ENCODE measurements at regions not wholly inside any gene's neighbourhood (a gene's known extent, or its start where the extent isn't known, plus 50 kb on each side); places are given as distances from the start of the nearest gene placed in this dataset.

GRCh38 chr18:57219964-57220363, 73.1 kb downstream of the BOD1L2 start:
- no peaks in the 10 kb centered on the region for H4K20me1 ChIP-seq (ENCODE audit: control insufficient read depth, insufficient read depth, low read length, poor library complexity, severe bottlenecking)
- TF ChIP-seq EZH2 (IDR thresholded peaks at IDR 0.05; ENCODE audit: borderline replicate concordance, insufficient read depth, low read depth, low read length, poor library complexity, severe bottlenecking): no peak
- TF ChIP-seq CTCF (IDR thresholded peaks at IDR 0.05): no peak
- Mint-ChIP-seq H3K4me1 (no peaks in the 10 kb centered on the region), H3K27me3 (peaks cover 14% of the 10 kb centered on the region), H3K9me3 (ENCODE audit: insufficient read depth) (no peaks in the 10 kb centered on the region), H3K27ac (no peak overlapping the region), H3K4me3 (no peak overlapping the region)
- no peaks in the 10 kb centered on the region for H3K79me2 ChIP-seq (ENCODE audit: control insufficient read depth, insufficient read depth, low read length)
- POLR2A ChIA-PET: no interaction called here
- no peak overlapping the region for H3K27ac ChIP-seq (ENCODE audit: low read length in 2 of 2)
- no peak overlapping the region for H3K9ac ChIP-seq (ENCODE audit: low read length)
- H2AFZ ChIP-seq (ENCODE audit: insufficient read depth, low read depth, low read length, poor library complexity, severe bottlenecking): no peak overlapping the region
- no peaks in the 10 kb centered on the region for H3K9me3 ChIP-seq (ENCODE audit: control extremely low read depth in 1 of 3, control insufficient read depth in 2 of 3, insufficient read depth in 1 of 3, low read length in 2 of 3)
- intact Hi-C loops (cut with micrococcal nuclease): no loop called here
- CTCF ChIA-PET: no interaction called here
- no peak overlapping the region for H3K4me2 ChIP-seq (replicated peaks; ENCODE audit: low read depth, low read length, poor library complexity, severe bottlenecking)
- ATAC-seq (ENCODE audit: low read depth) (no peak), DNase-seq (no peak)
- H3K4me1 ChIP-seq (ENCODE audit: control insufficient read depth in 2 of 2, insufficient read depth in 2 of 2, low read length in 2 of 2): no peaks in the 10 kb centered on the region
- no peaks in the 10 kb centered on the region for H3K36me3 ChIP-seq (replicated peaks in 1 of 2; ENCODE audit: control extremely low read depth in 1 of 2, control insufficient read depth in 1 of 2, extremely low read depth in 1 of 2, insufficient read depth in 2 of 2, low read length in 1 of 2)
- H3K4me3 ChIP-seq (ENCODE audit: control extremely low read depth in 1 of 5, extremely low read depth in 1 of 5, insufficient read depth in 1 of 5, low read depth in 2 of 5, low read length in 4 of 5): no peak overlapping the region
- peaks cover 0 to 9% (median 1%) of the 10 kb centered on the region in 4 experiments for H3K27me3 ChIP-seq (replicated peaks in 1 of 4; ENCODE audit: control extremely low read depth in 1 of 4, control insufficient read depth in 3 of 4, insufficient read depth in 4 of 4, low read length in 3 of 4)

- Mint-ChIP-seq H3K4me1 (no peaks in the 10 kb centered on the region), H3K27ac (no peak overlapping the region), H3K9me3 (ENCODE audit: insufficient read depth) (no peaks in the 10 kb centered on the region), H3K4me3 (no peak overlapping the region), H3K27me3 (peaks cover 15% of the 10 kb centered on the region)
- Histone ChIP-seq H3K27ac (ENCODE audit: low read length in 2 of 2) (no peak overlapping the region), H3K36me3 (replicated peaks in 1 of 2; ENCODE audit: control extremely low read depth in 1 of 2, control insufficient read depth in 1 of 2, extremely low read depth in 1 of 2, insufficient read depth in 2 of 2, low read length in 1 of 2) (no peaks in the 10 kb centered on the region), H3K79me2 (ENCODE audit: control insufficient read depth, insufficient read depth, low read length) (no peaks in the 10 kb centered on the region), H2AFZ (ENCODE audit: insufficient read depth, low read depth, low read length, poor library complexity, severe bottlenecking) (no peak overlapping the region), H3K9ac (ENCODE audit: low read length) (no peak overlapping the region), H3K4me3 (ENCODE audit: control extremely low read depth in 1 of 5, extremely low read depth in 1 of 5, insufficient read depth in 1 of 5, low read depth in 2 of 5, low read length in 4 of 5) (no peak overlapping the region), H4K20me1 (ENCODE audit: control insufficient read depth, insufficient read depth, low read length, poor library complexity, severe bottlenecking) (no peaks in the 10 kb centered on the region), H3K4me2 (replicated peaks; ENCODE audit: low read depth, low read length, poor library complexity, severe bottlenecking) (no peak overlapping the region), H3K4me1 (ENCODE audit: control insufficient read depth in 2 of 2, insufficient read depth in 2 of 2, low read length in 2 of 2) (no peaks in the 10 kb centered on the region), H3K9me3 (ENCODE audit: control extremely low read depth in 1 of 3, control insufficient read depth in 2 of 3, insufficient read depth in 1 of 3, low read length in 2 of 3) (no peaks in the 10 kb centered on the region), H3K27me3 (replicated peaks in 1 of 4; ENCODE audit: control extremely low read depth in 1 of 4, control insufficient read depth in 3 of 4, insufficient read depth in 4 of 4, low read length in 3 of 4) (peaks cover 0 to 9% (median 1%) of the 10 kb centered on the region in 4 experiments)
- intact Hi-C loops (cut with micrococcal nuclease): no loop called here
- CTCF ChIA-PET: no interaction called here
- TF ChIP-seq CTCF (IDR thresholded peaks at IDR 0.05) (no peak), EZH2 (IDR thresholded peaks at IDR 0.05; ENCODE audit: borderline replicate concordance, insufficient read depth, low read depth, low read length, poor library complexity, severe bottlenecking) (no peak)
- no peak for DNase-seq
- ATAC-seq (ENCODE audit: low read depth): no peak
- no CpG with 5 or more reads among the region's 3 CpGs for WGBS (ENCODE audit: insufficient coverage)
- POLR2A ChIA-PET: no interaction called here
Observed at GRCh38 chr18:57220480-57220879, 73.6 kb downstream of the BOD1L2 start.
